GM11168 (cell line): ENCODE measurements at regions not wholly inside any gene's neighbourhood (a gene's known extent, or its start where the extent isn't known, plus 50 kb on each side); places are given as distances from the start of the nearest gene placed in this dataset.
"Not testable (repeated sequence)": the region's sequence is repeated elsewhere in the genome, so short reads cannot be mapped to it uniquely, and the experiment has no call there.

Experiments used
- in situ Hi-C: fragments of 300-500 bp; cut with MboI; formaldehyde crosslinking; loops from one replicate; pipeline ENCODE4 v1.12.0; 2022; ENCODE audit warnings: low sequenced_read_pairs; ENCODE audit not compliant: unreplicated experiment

GRCh38 chr21:35561116-35561515 lies 499.2 kb downstream of the SETD4 start:
- in situ Hi-C loops = no loop called here

- in situ Hi-C loops = no loop called here
Measured at GRCh38 chr21:35559829-35560225, 500.5 kb downstream of the SETD4 start.

GRCh38 chr21:35559128-35559828 lies 501.0 kb downstream of the SETD4 start:
- in situ Hi-C loops = no loop called here

- in situ Hi-C loops = no loop called here
Measured at GRCh38 chr21:35556536-35556935, 503.8 kb downstream of the SETD4 start.

GRCh38 chr21:35552483-35552882 lies 503.4 kb upstream of the RUNX1 start:
- in situ Hi-C loops = not testable (repeated sequence)

- in situ Hi-C loops = no loop called here
Measured at GRCh38 chr21:35548904-35549615, 500.0 kb upstream of the RUNX1 start.

GRCh38 chr21:35547946-35548774 lies 499.1 kb upstream of the RUNX1 start:
- in situ Hi-C loops = no loop called here

GRCh38 chr21:35543746-35544145 lies 494.6 kb upstream of the RUNX1 start:
- in situ Hi-C loops = no loop called here

- in situ Hi-C loops = no loop called here
Measured at GRCh38 chr21:35540950-35541638, 492.0 kb upstream of the RUNX1 start.

GRCh38 chr21:35538386-35538785 lies 489.3 kb upstream of the RUNX1 start:
- in situ Hi-C loops = no loop called here

GRCh38 chr21:35537604-35538003 lies 488.5 kb upstream of the RUNX1 start:
- in situ Hi-C loops = no loop called here

GRCh38 chr21:35533893-35534292 lies 484.8 kb upstream of the RUNX1 start:
- in situ Hi-C loops = no loop called here

GRCh38 chr21:35530766-35531165 lies 481.7 kb upstream of the RUNX1 start:
- in situ Hi-C loops = no loop called here

- in situ Hi-C loops = no loop called here
Measured at GRCh38 chr21:35529171-35529863, 480.2 kb upstream of the RUNX1 start.

- in situ Hi-C loops = no loop called here
Measured at GRCh38 chr21:35528116-35529042, 479.3 kb upstream of the RUNX1 start.

- in situ Hi-C loops = no loop called here
Measured at GRCh38 chr21:35527358-35527757, 478.3 kb upstream of the RUNX1 start.

- in situ Hi-C loops = no loop called here
Measured at GRCh38 chr21:35525443-35525842, 476.3 kb upstream of the RUNX1 start.

GRCh38 chr21:35521852-35522505 lies 472.9 kb upstream of the RUNX1 start:
- in situ Hi-C loops = no loop called here
